Erythroblast (primary cell): ENCODE measurements at regions not wholly inside any gene's neighbourhood (a gene's known extent, or its start where the extent isn't known, plus 50 kb on each side); places are given as distances from the start of the nearest gene placed in this dataset.
"Not testable (repeated sequence)": the region's sequence is repeated elsewhere in the genome, so short reads cannot be mapped to it uniquely, and the experiment has no call there.

Experiments used
- GATA1 ChIP-seq: IDR thresholded peaks from 2 replicates; pipeline ENCODE4 v1.6.1; 2011; ENCODE audit warnings: low read depth, mild to moderate bottlenecking, control low read depth, low read length, moderate library complexity
- POLR2A ChIP-seq: IDR thresholded peaks from 2 replicates; pipeline ENCODE4 v1.6.1; 2011; ENCODE audit warnings: mild to moderate bottlenecking, low read length

GRCh38 chr17:71782021-71782420, 338.8 kb upstream of the SOX9 start:
- not testable (repeated sequence) for TF ChIP-seq POLR2A, GATA1
